ENCODE measurements at regions not wholly inside any gene's neighbourhood (a gene's known extent, or its start where the extent isn't known, plus 50 kb on each side); places are given as distances from the start of the nearest gene placed in this dataset.

DNA sequence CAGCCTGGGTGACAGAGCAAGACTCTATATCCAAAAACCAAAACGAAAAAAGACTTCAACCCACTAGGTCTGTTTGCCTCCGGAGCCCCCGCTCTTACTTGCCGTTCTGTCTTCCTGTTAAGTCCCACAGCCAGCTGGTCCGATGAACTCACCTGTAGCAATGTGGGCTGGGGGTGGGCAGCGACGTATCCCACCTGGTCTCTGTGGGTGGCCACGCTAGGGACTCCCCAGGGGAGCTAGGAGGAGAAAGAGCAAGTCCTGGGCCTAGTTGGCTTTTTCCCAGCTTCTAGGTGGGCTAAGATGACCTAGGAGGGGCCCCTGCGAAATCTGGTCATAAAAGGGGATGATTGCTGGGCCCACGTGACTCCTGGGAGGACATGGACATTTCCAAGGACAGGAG, 166.0 kb upstream of the KCNG1 start:
- TF ChIP-seq, protein P1, sequence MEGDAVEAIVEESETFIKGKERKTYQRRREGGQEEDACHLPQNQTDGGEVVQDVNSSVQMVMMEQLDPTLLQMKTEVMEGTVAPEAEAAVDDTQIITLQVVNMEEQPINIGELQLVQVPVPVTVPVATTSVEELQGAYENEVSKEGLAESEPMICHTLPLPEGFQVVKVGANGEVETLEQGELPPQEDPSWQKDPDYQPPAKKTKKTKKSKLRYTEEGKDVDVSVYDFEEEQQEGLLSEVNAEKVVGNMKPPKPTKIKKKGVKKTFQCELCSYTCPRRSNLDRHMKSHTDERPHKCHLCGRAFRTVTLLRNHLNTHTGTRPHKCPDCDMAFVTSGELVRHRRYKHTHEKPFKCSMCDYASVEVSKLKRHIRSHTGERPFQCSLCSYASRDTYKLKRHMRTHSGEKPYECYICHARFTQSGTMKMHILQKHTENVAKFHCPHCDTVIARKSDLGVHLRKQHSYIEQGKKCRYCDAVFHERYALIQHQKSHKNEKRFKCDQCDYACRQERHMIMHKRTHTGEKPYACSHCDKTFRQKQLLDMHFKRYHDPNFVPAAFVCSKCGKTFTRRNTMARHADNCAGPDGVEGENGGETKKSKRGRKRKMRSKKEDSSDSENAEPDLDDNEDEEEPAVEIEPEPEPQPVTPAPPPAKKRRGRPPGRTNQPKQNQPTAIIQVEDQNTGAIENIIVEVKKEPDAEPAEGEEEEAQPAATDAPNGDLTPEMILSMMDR (IDR thresholded peaks at IDR 0.05 in 2 of 3, conservative IDR thresholded peaks at IDR 0.05 in 1 of 3; ENCODE audit: insufficient read depth in 2 of 3, low read depth in 1 of 3, low read length in 3 of 3): no peak
- TF ChIP-seq, protein P2, sequence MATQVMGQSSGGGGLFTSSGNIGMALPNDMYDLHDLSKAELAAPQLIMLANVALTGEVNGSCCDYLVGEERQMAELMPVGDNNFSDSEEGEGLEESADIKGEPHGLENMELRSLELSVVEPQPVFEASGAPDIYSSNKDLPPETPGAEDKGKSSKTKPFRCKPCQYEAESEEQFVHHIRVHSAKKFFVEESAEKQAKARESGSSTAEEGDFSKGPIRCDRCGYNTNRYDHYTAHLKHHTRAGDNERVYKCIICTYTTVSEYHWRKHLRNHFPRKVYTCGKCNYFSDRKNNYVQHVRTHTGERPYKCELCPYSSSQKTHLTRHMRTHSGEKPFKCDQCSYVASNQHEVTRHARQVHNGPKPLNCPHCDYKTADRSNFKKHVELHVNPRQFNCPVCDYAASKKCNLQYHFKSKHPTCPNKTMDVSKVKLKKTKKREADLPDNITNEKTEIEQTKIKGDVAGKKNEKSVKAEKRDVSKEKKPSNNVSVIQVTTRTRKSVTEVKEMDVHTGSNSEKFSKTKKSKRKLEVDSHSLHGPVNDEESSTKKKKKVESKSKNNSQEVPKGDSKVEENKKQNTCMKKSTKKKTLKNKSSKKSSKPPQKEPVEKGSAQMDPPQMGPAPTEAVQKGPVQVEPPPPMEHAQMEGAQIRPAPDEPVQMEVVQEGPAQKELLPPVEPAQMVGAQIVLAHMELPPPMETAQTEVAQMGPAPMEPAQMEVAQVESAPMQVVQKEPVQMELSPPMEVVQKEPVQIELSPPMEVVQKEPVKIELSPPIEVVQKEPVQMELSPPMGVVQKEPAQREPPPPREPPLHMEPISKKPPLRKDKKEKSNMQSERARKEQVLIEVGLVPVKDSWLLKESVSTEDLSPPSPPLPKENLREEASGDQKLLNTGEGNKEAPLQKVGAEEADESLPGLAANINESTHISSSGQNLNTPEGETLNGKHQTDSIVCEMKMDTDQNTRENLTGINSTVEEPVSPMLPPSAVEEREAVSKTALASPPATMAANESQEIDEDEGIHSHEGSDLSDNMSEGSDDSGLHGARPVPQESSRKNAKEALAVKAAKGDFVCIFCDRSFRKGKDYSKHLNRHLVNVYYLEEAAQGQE (IDR thresholded peaks at IDR 0.05; ENCODE audit: borderline replicate concordance): no peak
- TF ChIP-seq, protein P2 (CRISPR knock-in tag; IDR thresholded peaks at IDR 0.05; ENCODE audit: low read depth): no peak

All from K562 (cell line).